Endothelial cell (in vitro differentiated cells): ENCODE measurements at regions not wholly inside any gene's neighbourhood (a gene's known extent, or its start where the extent isn't known, plus 50 kb on each side); places are given as distances from the start of the nearest gene placed in this dataset.
A peak's percentile ranks its signal among the peaks of the same experiment; 100 is the strongest.

Source experiments
- DNase-seq: peaks from one replicate; pipeline ENCODE4 v3.0.0; 2021; ENCODE audit warnings: low spot score
- H3K27ac Mint-ChIP-seq: one replicate; pipeline ENCODE4 v1.8.0; 2021; ENCODE audit warnings: mixed read lengths, inconsistent platforms; ENCODE audit not compliant: unreplicated experiment
- H3K27me3 Mint-ChIP-seq: one replicate; pipeline ENCODE4 v1.8.0; 2021; ENCODE audit warnings: mild to moderate bottlenecking, moderate library complexity, mixed read lengths, inconsistent platforms; ENCODE audit not compliant: unreplicated experiment
- H3K36me3 Mint-ChIP-seq: one replicate; pipeline ENCODE4 v1.8.0; 2021; ENCODE audit warnings: mild to moderate bottlenecking, low read depth, mixed read lengths, inconsistent platforms; ENCODE audit not compliant: unreplicated experiment
- H3K4me1 Mint-ChIP-seq: one replicate; pipeline ENCODE4 v1.8.0; 2021; ENCODE audit warnings: mild to moderate bottlenecking, mixed read lengths, inconsistent platforms; ENCODE audit not compliant: unreplicated experiment
- H3K4me3 Mint-ChIP-seq: one replicate; pipeline ENCODE4 v1.8.0; 2021; ENCODE audit warnings: mild to moderate bottlenecking, mixed read lengths, inconsistent platforms; ENCODE audit not compliant: unreplicated experiment
- H3K9me3 Mint-ChIP-seq: one replicate; pipeline ENCODE4 v1.8.0; 2021; ENCODE audit warnings: mixed read lengths, inconsistent platforms; ENCODE audit not compliant: unreplicated experiment
- TF ChIP-seq, protein P1 (sequence below): fragments of 200-600 bp; sonication (generic); IDR thresholded peaks from one replicate; pipeline ENCODE4 v1.5.0; 2021; ENCODE audit warnings: antibody characterized with exemption; ENCODE audit not compliant: unreplicated experiment

DNA sequence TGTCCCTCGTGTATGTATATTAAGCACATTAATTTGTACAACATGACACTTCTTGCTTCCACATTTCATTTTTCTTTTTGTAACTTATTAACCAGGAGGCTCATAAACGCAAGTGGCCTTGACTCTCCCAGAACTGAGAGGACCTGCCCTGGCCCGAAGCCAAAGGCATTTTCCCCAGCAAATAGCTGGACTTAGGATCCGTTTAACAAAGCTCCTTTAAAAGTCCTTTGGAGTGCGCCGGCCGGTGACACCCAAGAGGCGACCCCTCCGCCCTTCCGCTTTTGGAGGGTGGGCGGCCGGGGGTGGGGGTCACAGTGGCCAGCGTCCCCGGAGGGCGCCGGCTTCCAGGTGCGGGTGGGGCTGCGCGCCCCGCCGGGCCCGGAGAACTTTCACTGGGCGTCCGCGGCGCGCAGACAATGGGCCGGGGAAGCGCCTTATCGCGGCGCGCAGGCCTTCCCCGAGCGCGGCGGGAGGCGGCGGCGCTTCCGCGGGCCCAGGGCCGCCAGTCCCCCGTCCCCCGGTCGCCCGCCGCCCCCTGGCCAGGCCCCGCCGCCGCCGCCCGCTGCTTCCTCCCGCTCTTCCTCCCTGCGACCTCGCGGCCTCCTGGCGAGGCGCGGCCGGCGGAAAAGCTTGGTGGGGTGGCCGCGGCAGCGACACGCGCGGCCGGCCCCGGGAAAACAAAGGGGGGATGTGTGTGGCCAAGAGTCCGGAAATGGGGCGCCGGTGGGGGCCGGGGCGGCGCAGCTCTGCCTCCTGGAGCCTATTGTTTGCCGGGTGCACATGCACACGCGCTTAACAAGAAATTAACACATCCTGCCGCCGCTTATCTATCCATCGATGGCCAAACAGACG is 613.4 kb downstream of the MCTP2 start:
- H3K9me3 Mint-ChIP-seq, result peaks cover 28% of the 10 kb centered on the region
- H3K27me3 Mint-ChIP-seq, result peaks cover 5% of the 10 kb centered on the region
- H3K27ac Mint-ChIP-seq, result peak overlapping the region; percentile 92
- no peak overlapping the region for H3K4me3 Mint-ChIP-seq
- TF ChIP-seq, protein P1, sequence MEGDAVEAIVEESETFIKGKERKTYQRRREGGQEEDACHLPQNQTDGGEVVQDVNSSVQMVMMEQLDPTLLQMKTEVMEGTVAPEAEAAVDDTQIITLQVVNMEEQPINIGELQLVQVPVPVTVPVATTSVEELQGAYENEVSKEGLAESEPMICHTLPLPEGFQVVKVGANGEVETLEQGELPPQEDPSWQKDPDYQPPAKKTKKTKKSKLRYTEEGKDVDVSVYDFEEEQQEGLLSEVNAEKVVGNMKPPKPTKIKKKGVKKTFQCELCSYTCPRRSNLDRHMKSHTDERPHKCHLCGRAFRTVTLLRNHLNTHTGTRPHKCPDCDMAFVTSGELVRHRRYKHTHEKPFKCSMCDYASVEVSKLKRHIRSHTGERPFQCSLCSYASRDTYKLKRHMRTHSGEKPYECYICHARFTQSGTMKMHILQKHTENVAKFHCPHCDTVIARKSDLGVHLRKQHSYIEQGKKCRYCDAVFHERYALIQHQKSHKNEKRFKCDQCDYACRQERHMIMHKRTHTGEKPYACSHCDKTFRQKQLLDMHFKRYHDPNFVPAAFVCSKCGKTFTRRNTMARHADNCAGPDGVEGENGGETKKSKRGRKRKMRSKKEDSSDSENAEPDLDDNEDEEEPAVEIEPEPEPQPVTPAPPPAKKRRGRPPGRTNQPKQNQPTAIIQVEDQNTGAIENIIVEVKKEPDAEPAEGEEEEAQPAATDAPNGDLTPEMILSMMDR, result no peak
- peaks cover 21% of the 10 kb centered on the region for H3K4me1 Mint-ChIP-seq
- peaks cover 37% of the 10 kb centered on the region for H3K36me3 Mint-ChIP-seq
- peak; percentile 95 for DNase-seq

DNA sequence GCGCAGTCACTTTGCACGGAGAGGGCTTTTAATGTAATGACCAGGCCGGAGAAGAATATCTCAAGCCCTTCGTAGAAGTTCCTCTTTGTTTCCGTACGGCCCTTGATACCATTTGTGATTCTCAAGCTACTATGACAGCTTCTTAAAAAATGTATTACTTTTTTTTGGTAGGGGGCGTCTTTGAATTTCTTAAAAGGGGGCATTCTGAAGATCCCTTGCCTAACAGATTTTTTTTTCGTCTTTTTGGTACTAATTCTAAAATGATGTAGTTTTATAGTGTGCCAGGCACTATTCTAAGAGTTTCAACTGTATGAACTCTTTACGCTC is 614.0 kb downstream of the MCTP2 start:
- peaks cover 28% of the 10 kb centered on the region for H3K9me3 Mint-ChIP-seq
- peaks cover 37% of the 10 kb centered on the region for H3K36me3 Mint-ChIP-seq
- TF ChIP-seq, protein P1, result no peak
- H3K4me1 Mint-ChIP-seq, result peaks cover 21% of the 10 kb centered on the region
- H3K27me3 Mint-ChIP-seq, result peaks cover 5% of the 10 kb centered on the region
- H3K4me3 Mint-ChIP-seq, result no peak overlapping the region
- DNase-seq, result no peak
- peak overlapping the region; percentile 92 for H3K27ac Mint-ChIP-seq

DNA sequence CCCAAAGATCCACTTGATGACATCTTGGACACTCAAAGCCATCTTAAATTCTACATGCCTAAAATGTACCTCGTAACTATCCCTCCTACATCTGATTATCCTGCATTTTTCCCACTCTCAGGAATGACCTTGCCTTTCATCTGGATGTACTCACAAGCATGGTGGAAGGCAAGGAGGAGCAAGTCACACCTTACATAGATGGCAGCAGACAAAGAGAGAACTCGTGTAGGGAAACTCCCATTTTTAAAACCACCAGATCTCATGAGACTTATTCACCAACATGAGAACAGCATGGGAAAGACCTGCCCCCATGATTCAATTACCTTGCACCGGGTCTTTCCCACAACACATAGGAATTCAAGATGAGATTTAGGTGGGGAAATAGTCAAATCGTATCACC is 616.0 kb downstream of the MCTP2 start:
- TF ChIP-seq, protein P1, result no peak
- no peak overlapping the region for H3K4me3 Mint-ChIP-seq
- H3K4me1 Mint-ChIP-seq, result peaks cover 21% of the 10 kb centered on the region
- H3K27me3 Mint-ChIP-seq, result peaks cover 5% of the 10 kb centered on the region
- peaks cover 22% of the 10 kb centered on the region for H3K36me3 Mint-ChIP-seq
- no peak for DNase-seq
- H3K9me3 Mint-ChIP-seq, result peaks cover 16% of the 10 kb centered on the region
- H3K27ac Mint-ChIP-seq, result no peak overlapping the region

DNA sequence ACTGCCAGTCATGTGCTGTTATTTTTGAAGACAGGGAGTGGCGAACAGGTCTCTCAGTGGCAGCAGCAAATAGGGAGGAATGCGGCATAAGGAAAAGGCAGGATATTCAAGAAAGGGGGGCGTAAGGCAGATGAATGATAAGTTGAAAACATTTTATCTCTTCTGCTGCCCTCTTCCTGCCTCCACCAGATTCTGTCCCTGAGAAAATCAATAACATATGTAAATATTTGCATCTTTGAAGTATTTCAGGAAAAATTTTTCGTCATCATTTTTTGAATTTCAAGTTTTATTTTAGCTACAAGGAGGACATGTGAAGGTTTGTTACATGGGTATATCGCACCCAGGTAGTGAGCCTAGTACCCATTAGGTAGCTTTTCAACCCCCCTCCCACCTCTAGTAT is 616.7 kb downstream of the MCTP2 start:
- H3K9me3 Mint-ChIP-seq, result peaks cover 16% of the 10 kb centered on the region
- H3K27me3 Mint-ChIP-seq, result peaks cover 5% of the 10 kb centered on the region
- peaks cover 21% of the 10 kb centered on the region for H3K4me1 Mint-ChIP-seq
- H3K27ac Mint-ChIP-seq, result no peak overlapping the region
- H3K36me3 Mint-ChIP-seq, result peaks cover 17% of the 10 kb centered on the region
- DNase-seq, result no peak
- H3K4me3 Mint-ChIP-seq, result no peak overlapping the region
- TF ChIP-seq, protein P1, result no peak

DNA sequence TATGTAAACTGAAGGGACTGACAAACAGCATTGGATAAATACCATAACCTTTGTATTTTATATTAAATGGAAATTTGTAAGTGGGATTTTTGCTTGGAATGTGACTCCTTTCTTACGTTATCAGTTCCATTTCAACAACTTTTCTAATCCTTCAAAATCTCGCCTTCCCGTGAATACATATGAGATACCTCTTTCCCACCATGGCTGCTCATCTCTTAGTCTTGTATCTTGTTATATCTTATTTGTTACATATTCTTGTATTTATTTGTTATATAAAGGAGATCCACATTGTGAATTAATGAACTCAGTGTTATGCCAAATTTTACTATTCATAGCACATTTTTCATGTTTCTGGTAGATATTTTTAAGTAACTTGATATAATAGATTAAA is 623.7 kb downstream of the MCTP2 start:
- TF ChIP-seq, protein P1, result no peak
- Mint-ChIP-seq H3K27ac (no peak overlapping the region), H3K36me3 (peaks cover 4% of the 10 kb centered on the region), H3K4me3 (no peak overlapping the region), H3K4me1 (peaks cover 4% of the 10 kb centered on the region), H3K9me3 (no peaks in the 10 kb centered on the region), H3K27me3 (no peaks in the 10 kb centered on the region)
- no peak for DNase-seq
